ENCODE measurements at regions not wholly inside any gene's neighbourhood (a gene's known extent, or its start where the extent isn't known, plus 50 kb on each side); places are given as distances from the start of the nearest gene placed in this dataset.

DNA sequence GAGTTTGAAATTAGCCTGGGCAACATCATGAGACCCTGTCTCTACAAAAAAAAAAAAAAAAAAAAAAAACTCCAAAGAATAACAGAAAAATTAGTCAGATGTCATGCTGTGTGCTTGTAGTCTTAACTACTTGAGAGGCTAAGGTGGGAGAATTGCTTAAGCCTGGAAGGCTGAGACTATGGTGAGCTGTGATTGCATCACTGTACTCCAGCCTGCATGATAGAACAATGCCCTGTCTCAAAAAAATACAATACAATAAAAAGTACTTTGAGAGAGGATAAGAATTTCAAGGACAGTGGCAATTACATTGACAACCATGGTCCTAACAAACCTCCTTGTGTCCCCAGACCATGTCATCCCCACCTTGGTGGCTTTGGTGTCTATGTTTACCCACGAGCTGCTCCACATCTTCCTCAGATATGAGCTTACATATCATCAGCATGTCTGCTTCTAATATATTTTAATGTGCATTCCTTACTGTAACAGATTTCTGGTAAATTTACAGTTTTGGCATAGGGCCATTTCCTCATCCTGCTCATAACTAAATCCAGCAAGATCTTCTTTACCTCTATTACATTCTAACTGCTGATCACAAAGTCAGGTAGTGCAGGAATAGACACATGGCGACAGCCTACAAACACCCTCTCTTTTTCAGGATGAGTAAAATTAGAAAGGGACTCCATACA, 437.7 kb upstream of the HNRNPA3 start:
- Histone ChIP-seq H3K4me3 (no peak overlapping the region), H3F3A (ENCODE audit: insufficient read depth, low read depth) (no peaks in the 10 kb centered on the region), H3K9me3 (ENCODE audit: insufficient read depth, low read depth) (no peaks in the 10 kb centered on the region), H3K9me2 (ENCODE audit: insufficient read depth) (no peaks in the 10 kb centered on the region; the same call in 1 of the 2 replicates), H3K4me2 (no peak overlapping the region), H3K27me3 (ENCODE audit: insufficient read depth, low read depth) (no peaks in the 10 kb centered on the region), H2AFZ (no peak overlapping the region), H3K4me1 (replicated peaks; ENCODE audit: insufficient read depth) (no peaks in the 10 kb centered on the region), H4K20me1 (ENCODE audit: insufficient read depth) (no peaks in the 10 kb centered on the region), H3K79me2 (ENCODE audit: low read depth) (no peaks in the 10 kb centered on the region), H3K36me3 (ENCODE audit: low read depth) (no peaks in the 10 kb centered on the region), H3K27ac (no peak overlapping the region)
- BruUV-seq (replicated peaks): no TSS peak
- CTCF ChIA-PET: no interaction called here
- POLR2A ChIA-PET (ENCODE audit: unreplicated experiment): no interaction called here
- no peak for TF ChIP-seq EZH2 (IDR thresholded peaks at IDR 0.05; ENCODE audit: low read depth)
- TF ChIP-seq, protein P1, sequence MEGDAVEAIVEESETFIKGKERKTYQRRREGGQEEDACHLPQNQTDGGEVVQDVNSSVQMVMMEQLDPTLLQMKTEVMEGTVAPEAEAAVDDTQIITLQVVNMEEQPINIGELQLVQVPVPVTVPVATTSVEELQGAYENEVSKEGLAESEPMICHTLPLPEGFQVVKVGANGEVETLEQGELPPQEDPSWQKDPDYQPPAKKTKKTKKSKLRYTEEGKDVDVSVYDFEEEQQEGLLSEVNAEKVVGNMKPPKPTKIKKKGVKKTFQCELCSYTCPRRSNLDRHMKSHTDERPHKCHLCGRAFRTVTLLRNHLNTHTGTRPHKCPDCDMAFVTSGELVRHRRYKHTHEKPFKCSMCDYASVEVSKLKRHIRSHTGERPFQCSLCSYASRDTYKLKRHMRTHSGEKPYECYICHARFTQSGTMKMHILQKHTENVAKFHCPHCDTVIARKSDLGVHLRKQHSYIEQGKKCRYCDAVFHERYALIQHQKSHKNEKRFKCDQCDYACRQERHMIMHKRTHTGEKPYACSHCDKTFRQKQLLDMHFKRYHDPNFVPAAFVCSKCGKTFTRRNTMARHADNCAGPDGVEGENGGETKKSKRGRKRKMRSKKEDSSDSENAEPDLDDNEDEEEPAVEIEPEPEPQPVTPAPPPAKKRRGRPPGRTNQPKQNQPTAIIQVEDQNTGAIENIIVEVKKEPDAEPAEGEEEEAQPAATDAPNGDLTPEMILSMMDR (conservative IDR thresholded peaks at IDR 0.05): no peak
- intact Hi-C loops (cut with micrococcal nuclease; ENCODE audit: unreplicated experiment): no loop called here
- DNase-seq: no peak

DNA sequence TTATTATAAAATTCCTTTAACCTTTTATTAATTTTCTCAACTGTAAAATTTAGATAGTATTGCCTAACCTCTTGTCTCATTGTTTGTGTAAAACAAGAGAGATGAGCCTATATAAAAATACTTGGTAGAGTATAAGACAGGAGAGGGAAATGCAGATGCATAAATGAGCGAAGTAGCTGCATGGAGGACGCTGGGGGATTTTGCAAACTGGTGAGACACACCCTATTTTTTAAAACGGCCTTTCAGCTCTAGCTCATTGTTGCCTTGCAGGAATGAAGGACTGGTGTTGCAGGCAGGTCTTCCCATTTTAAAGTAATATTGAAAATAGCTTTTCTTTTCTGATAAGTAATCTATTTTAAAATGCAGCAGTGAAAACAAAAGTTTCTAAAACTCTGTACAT, 435.3 kb upstream of the HNRNPA3 start:
- no peak overlapping the region for H3K4me2 ChIP-seq
- H3K4me3 ChIP-seq: no peak overlapping the region
- H3K27ac ChIP-seq: no peak overlapping the region
- H3K36me3 ChIP-seq (ENCODE audit: low read depth): no peaks in the 10 kb centered on the region
- H3K27me3 ChIP-seq (ENCODE audit: insufficient read depth, low read depth): no peaks in the 10 kb centered on the region
- H2AFZ ChIP-seq: no peak overlapping the region
- CTCF ChIA-PET: no interaction called here
- TF ChIP-seq EZH2 (IDR thresholded peaks at IDR 0.05; ENCODE audit: low read depth): no peak
- TF ChIP-seq, protein P1 (conservative IDR thresholded peaks at IDR 0.05): no peak
- no peaks in the 10 kb centered on the region for H3K4me1 ChIP-seq (replicated peaks; ENCODE audit: insufficient read depth)
- H3K79me2 ChIP-seq (ENCODE audit: low read depth): no peaks in the 10 kb centered on the region
- POLR2A ChIA-PET (ENCODE audit: unreplicated experiment): no interaction called here
- H4K20me1 ChIP-seq (ENCODE audit: insufficient read depth): no peaks in the 10 kb centered on the region
- DNase-seq: no peak
- intact Hi-C loops (cut with micrococcal nuclease; ENCODE audit: unreplicated experiment): no loop called here
- BruUV-seq (replicated peaks): no TSS peak
- no peaks in the 10 kb centered on the region for H3F3A ChIP-seq (ENCODE audit: insufficient read depth, low read depth)
- H3K9me2 ChIP-seq (ENCODE audit: insufficient read depth): no peaks in the 10 kb centered on the region; the same call in 1 of the 2 replicates
- no peaks in the 10 kb centered on the region for H3K9me3 ChIP-seq (ENCODE audit: insufficient read depth, low read depth)

DNA sequence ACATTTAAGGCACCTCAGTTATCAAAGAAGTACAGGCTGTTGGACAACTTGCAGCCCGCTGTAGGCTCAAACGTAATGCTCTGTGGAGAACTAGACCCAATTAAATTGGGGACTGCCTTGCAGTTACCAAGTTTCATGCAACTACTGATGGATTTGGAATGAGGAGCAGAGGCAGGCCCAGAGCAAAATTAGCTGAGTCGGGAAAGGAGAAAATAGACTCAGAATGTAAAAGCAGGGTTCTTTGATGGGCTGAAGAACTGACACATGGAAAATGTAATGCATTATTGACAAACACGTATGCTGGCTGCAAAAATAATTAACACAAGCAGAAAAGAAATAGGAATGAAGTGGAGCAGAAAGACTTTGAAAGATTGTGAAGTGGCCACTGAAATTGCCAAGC, 432.7 kb upstream of the HNRNPA3 start:
- CTCF ChIA-PET: no interaction called here

More for the DNA sequence above, 432.7 kb upstream of the HNRNPA3 start:
- Histone ChIP-seq H3K79me2 (ENCODE audit: low read depth) (no peaks in the 10 kb centered on the region), H3K27ac (no peak overlapping the region), H3K4me2 (no peak overlapping the region), H3K27me3 (ENCODE audit: insufficient read depth, low read depth) (no peaks in the 10 kb centered on the region), H3K9me3 (ENCODE audit: insufficient read depth, low read depth) (no peaks in the 10 kb centered on the region), H3K4me3 (no peak overlapping the region), H4K20me1 (ENCODE audit: insufficient read depth) (no peaks in the 10 kb centered on the region), H2AFZ (no peak overlapping the region), H3K4me1 (replicated peaks; ENCODE audit: insufficient read depth) (no peaks in the 10 kb centered on the region), H3K36me3 (ENCODE audit: low read depth) (no peaks in the 10 kb centered on the region), H3F3A (ENCODE audit: insufficient read depth, low read depth) (no peaks in the 10 kb centered on the region), H3K9me2 (ENCODE audit: insufficient read depth) (no peaks in the 10 kb centered on the region; the same call in 1 of the 2 replicates)
- POLR2A ChIA-PET (ENCODE audit: unreplicated experiment): no interaction called here
- intact Hi-C loops (cut with micrococcal nuclease; ENCODE audit: unreplicated experiment): no loop called here
- no peak for DNase-seq
- no TSS peak for BruUV-seq (replicated peaks)
- TF ChIP-seq EZH2 (IDR thresholded peaks at IDR 0.05; ENCODE audit: low read depth): no peak
- TF ChIP-seq, protein P1 (conservative IDR thresholded peaks at IDR 0.05): no peak

All from PC-9 (cell line).